WERI-Rb-1 (cell line): ENCODE measurements at regions not wholly inside any gene's neighbourhood (a gene's known extent, or its start where the extent isn't known, plus 50 kb on each side); places are given as distances from the start of the nearest gene placed in this dataset.
A peak's percentile ranks its signal among the peaks of the same experiment; 100 is the strongest.

Experiments
- DNase-seq: peaks from one replicate; pipeline ENCODE4 v3.0.0-alpha.2; 2020
- H3K27ac ChIP-seq: fragments of 250-450 bp; sonication (Bioruptor Pico); 2 replicates; pipeline ENCODE4 v1.5.1; 2020; ENCODE audit warnings: mild to moderate bottlenecking, moderate library complexity
- H3K27me3 ChIP-seq: fragments of 250-450 bp; sonication (Bioruptor Pico); 2 replicates; pipeline ENCODE4 v1.5.1; 2021; ENCODE audit warnings: mild to moderate bottlenecking, low read depth, moderate library complexity; ENCODE audit not compliant: insufficient read depth, severe bottlenecking
- H3K36me3 ChIP-seq: fragments of 250-450 bp; sonication (Bioruptor Pico); 2 replicates; pipeline ENCODE4 v1.5.1; 2020; ENCODE audit warnings: mild to moderate bottlenecking, moderate library complexity
- H3K4me3 ChIP-seq: 2 replicates; pipeline ENCODE4 v1.5.1; 2011; ENCODE audit warnings: low read depth, mild to moderate bottlenecking, control low read depth, low read length
- H3K9me3 ChIP-seq: fragments of 250-450 bp; sonication (Bioruptor Pico); 2 replicates; pipeline ENCODE4 v1.5.1; 2021; ENCODE audit warnings: mild to moderate bottlenecking, moderate library complexity; ENCODE audit not compliant: severe bottlenecking
- CTCF ChIP-seq: IDR thresholded peaks from 2 replicates; pipeline ENCODE4 v1.5.1; 2011; ENCODE audit warnings: low read depth, mild to moderate bottlenecking, control low read depth, inconsistent platforms, low read length

- H3K27ac ChIP-seq: no peak overlapping the region
- DNase-seq: no peak
- H3K36me3 ChIP-seq: no peaks in the 10 kb centered on the region
- no peaks in the 10 kb centered on the region for H3K9me3 ChIP-seq
- H3K4me3 ChIP-seq: no peak overlapping the region
- no peak for TF ChIP-seq CTCF
- no peaks in the 10 kb centered on the region for H3K27me3 ChIP-seq
These were observed 141.1 kb upstream of the NAV3 start for GRCh38 chr12:77689510-77690086.

GRCh38 chr12:77687321-77687720 lies 143.4 kb upstream of the NAV3 start:
- no peak for TF ChIP-seq CTCF
- no peak overlapping the region for H3K4me3 ChIP-seq
- no peaks in the 10 kb centered on the region for H3K36me3 ChIP-seq
- no peaks in the 10 kb centered on the region for H3K9me3 ChIP-seq
- H3K27me3 ChIP-seq: no peaks in the 10 kb centered on the region
- DNase-seq: no peak
- no peak overlapping the region for H3K27ac ChIP-seq

- Histone ChIP-seq H3K27ac (no peak overlapping the region), H3K27me3 (no peaks in the 10 kb centered on the region), H3K4me3 (no peak overlapping the region), H3K9me3 (no peaks in the 10 kb centered on the region), H3K36me3 (no peaks in the 10 kb centered on the region)
- peak; percentile 42; the same call in 1 of the 2 replicates for TF ChIP-seq CTCF
- DNase-seq: no peak
These were observed 143.9 kb upstream of the NAV3 start for GRCh38 chr12:77686760-77687159.

- no peak for DNase-seq
- no peak for TF ChIP-seq CTCF
- H3K36me3 ChIP-seq: no peaks in the 10 kb centered on the region
- no peak overlapping the region for H3K4me3 ChIP-seq
- no peak overlapping the region for H3K27ac ChIP-seq
- H3K9me3 ChIP-seq: no peaks in the 10 kb centered on the region
- H3K27me3 ChIP-seq: no peaks in the 10 kb centered on the region
These were observed 144.8 kb upstream of the NAV3 start for GRCh38 chr12:77685901-77686300.

GRCh38 chr12:77685112-77685511 lies 145.6 kb upstream of the NAV3 start:
- peak; percentile 69 for TF ChIP-seq CTCF
- Histone ChIP-seq H3K36me3 (no peaks in the 10 kb centered on the region), H3K27me3 (no peaks in the 10 kb centered on the region), H3K9me3 (no peaks in the 10 kb centered on the region), H3K27ac (no peak overlapping the region), H3K4me3 (no peak overlapping the region)
- DNase-seq: peak; percentile 77

GRCh38 chr12:77682488-77682887 lies 148.2 kb upstream of the NAV3 start:
- H3K9me3 ChIP-seq: no peaks in the 10 kb centered on the region
- H3K36me3 ChIP-seq: no peaks in the 10 kb centered on the region
- H3K27ac ChIP-seq: no peak overlapping the region
- no peak for DNase-seq
- H3K27me3 ChIP-seq: no peaks in the 10 kb centered on the region
- no peak for TF ChIP-seq CTCF
- no peak overlapping the region for H3K4me3 ChIP-seq
